K562 (cell line): ENCODE measurements at regions not wholly inside any gene's neighbourhood (a gene's known extent, or its start where the extent isn't known, plus 50 kb on each side); places are given as distances from the start of the nearest gene placed in this dataset.

Experiments
- TF ChIP-seq, protein P1 (sequence below): fragments of 200-600 bp; sonication (generic); IDR thresholded peaks from one replicate; pipeline ENCODE4 v1.6.1; 2012; ENCODE audit warnings: mild to moderate bottlenecking, low read depth, low read length, inconsistent platforms

DNA sequence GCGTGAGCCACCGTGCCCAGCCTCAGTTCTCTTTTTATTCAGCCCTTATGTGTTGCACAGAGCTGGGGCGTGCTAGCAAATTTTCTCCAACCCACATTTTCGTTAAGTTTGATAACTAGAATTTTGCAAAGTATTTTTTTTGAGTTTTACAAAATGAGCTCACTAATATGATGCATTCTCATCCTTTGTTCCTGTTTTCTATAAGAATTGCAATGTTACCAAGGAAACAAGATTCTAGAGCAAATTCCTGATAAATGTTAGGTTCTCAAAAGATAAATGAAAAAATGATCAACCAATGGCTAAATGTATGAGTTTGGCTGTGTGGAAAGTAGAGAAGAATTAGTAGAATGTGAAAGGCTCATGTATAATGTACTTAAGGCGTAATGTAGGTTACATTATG is 529.8 kb downstream of the MAFB start (continued):
- TF ChIP-seq, protein P1, sequence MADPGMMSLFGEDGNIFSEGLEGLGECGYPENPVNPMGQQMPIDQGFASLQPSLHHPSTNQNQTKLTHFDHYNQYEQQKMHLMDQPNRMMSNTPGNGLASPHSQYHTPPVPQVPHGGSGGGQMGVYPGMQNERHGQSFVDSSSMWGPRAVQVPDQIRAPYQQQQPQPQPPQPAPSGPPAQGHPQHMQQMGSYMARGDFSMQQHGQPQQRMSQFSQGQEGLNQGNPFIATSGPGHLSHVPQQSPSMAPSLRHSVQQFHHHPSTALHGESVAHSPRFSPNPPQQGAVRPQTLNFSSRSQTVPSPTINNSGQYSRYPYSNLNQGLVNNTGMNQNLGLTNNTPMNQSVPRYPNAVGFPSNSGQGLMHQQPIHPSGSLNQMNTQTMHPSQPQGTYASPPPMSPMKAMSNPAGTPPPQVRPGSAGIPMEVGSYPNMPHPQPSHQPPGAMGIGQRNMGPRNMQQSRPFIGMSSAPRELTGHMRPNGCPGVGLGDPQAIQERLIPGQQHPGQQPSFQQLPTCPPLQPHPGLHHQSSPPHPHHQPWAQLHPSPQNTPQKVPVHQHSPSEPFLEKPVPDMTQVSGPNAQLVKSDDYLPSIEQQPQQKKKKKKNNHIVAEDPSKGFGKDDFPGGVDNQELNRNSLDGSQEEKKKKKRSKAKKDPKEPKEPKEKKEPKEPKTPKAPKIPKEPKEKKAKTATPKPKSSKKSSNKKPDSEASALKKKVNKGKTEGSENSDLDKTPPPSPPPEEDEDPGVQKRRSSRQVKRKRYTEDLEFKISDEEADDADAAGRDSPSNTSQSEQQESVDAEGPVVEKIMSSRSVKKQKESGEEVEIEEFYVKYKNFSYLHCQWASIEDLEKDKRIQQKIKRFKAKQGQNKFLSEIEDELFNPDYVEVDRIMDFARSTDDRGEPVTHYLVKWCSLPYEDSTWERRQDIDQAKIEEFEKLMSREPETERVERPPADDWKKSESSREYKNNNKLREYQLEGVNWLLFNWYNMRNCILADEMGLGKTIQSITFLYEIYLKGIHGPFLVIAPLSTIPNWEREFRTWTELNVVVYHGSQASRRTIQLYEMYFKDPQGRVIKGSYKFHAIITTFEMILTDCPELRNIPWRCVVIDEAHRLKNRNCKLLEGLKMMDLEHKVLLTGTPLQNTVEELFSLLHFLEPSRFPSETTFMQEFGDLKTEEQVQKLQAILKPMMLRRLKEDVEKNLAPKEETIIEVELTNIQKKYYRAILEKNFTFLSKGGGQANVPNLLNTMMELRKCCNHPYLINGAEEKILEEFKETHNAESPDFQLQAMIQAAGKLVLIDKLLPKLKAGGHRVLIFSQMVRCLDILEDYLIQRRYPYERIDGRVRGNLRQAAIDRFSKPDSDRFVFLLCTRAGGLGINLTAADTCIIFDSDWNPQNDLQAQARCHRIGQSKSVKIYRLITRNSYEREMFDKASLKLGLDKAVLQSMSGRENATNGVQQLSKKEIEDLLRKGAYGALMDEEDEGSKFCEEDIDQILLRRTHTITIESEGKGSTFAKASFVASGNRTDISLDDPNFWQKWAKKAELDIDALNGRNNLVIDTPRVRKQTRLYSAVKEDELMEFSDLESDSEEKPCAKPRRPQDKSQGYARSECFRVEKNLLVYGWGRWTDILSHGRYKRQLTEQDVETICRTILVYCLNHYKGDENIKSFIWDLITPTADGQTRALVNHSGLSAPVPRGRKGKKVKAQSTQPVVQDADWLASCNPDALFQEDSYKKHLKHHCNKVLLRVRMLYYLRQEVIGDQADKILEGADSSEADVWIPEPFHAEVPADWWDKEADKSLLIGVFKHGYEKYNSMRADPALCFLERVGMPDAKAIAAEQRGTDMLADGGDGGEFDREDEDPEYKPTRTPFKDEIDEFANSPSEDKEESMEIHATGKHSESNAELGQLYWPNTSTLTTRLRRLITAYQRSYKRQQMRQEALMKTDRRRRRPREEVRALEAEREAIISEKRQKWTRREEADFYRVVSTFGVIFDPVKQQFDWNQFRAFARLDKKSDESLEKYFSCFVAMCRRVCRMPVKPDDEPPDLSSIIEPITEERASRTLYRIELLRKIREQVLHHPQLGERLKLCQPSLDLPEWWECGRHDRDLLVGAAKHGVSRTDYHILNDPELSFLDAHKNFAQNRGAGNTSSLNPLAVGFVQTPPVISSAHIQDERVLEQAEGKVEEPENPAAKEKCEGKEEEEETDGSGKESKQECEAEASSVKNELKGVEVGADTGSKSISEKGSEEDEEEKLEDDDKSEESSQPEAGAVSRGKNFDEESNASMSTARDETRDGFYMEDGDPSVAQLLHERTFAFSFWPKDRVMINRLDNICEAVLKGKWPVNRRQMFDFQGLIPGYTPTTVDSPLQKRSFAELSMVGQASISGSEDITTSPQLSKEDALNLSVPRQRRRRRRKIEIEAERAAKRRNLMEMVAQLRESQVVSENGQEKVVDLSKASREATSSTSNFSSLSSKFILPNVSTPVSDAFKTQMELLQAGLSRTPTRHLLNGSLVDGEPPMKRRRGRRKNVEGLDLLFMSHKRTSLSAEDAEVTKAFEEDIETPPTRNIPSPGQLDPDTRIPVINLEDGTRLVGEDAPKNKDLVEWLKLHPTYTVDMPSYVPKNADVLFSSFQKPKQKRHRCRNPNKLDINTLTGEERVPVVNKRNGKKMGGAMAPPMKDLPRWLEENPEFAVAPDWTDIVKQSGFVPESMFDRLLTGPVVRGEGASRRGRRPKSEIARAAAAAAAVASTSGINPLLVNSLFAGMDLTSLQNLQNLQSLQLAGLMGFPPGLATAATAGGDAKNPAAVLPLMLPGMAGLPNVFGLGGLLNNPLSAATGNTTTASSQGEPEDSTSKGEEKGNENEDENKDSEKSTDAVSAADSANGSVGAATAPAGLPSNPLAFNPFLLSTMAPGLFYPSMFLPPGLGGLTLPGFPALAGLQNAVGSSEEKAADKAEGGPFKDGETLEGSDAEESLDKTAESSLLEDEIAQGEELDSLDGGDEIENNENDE = no peak
- TF ChIP-seq, all 486 proteins: peak for 0
